ENCODE measurements at regions not wholly inside any gene's neighbourhood (a gene's known extent, or its start where the extent isn't known, plus 50 kb on each side); places are given as distances from the start of the nearest gene placed in this dataset.

DNA sequence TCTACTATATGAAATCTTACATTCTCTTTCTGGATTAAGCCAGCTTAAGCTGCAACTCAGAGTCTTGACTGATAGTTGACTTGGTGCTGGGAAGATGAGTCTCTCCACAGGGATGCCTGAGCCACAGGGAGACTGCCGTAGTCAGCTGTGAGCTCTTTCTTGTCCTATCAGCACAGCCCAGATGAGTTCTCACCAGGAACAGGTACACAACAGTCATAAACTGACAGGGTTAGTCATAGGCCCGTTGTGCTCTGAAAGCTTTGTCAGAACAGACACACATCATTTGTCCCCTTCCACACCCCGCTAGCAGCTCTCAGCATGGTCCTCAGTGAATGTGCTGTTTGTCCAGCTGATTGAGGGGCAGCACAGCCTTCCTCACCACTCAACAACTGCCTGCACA lies 221.6 kb downstream of the RPS24 start:
- TF ChIP-seq, protein P1, sequence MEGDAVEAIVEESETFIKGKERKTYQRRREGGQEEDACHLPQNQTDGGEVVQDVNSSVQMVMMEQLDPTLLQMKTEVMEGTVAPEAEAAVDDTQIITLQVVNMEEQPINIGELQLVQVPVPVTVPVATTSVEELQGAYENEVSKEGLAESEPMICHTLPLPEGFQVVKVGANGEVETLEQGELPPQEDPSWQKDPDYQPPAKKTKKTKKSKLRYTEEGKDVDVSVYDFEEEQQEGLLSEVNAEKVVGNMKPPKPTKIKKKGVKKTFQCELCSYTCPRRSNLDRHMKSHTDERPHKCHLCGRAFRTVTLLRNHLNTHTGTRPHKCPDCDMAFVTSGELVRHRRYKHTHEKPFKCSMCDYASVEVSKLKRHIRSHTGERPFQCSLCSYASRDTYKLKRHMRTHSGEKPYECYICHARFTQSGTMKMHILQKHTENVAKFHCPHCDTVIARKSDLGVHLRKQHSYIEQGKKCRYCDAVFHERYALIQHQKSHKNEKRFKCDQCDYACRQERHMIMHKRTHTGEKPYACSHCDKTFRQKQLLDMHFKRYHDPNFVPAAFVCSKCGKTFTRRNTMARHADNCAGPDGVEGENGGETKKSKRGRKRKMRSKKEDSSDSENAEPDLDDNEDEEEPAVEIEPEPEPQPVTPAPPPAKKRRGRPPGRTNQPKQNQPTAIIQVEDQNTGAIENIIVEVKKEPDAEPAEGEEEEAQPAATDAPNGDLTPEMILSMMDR (conservative IDR thresholded peaks at IDR 0.05), result no peak
- TF ChIP-seq EZH2 (IDR thresholded peaks at IDR 0.05; ENCODE audit: low read depth), result no peak

All from PC-9 (cell line).